H9 (cell line): ENCODE measurements at regions not wholly inside any gene's neighbourhood (a gene's known extent, or its start where the extent isn't known, plus 50 kb on each side); places are given as distances from the start of the nearest gene placed in this dataset.
"Not testable (repeated sequence)": the region's sequence is repeated elsewhere in the genome, so short reads cannot be mapped to it uniquely, and the experiment has no call there.

Source experiments
- DNase-seq: peaks from one replicate; pipeline ENCODE4 v3.0.0-alpha.2; 2017
- H2AFZ ChIP-seq: one replicate; pipeline ENCODE4 v1.6.1; 2013; ENCODE audit warnings: mild to moderate bottlenecking, low read length, control low read depth, moderate library complexity
- H2AK5ac ChIP-seq: 2 replicates; pipeline ENCODE4 v1.6.1; 2013; ENCODE audit warnings: low read length, control low read depth, mixed read lengths; ENCODE audit not compliant: insufficient read length
- H2BK120ac ChIP-seq: one replicate; pipeline ENCODE4 v1.6.1; 2013; ENCODE audit warnings: low read depth, mild to moderate bottlenecking, low read length, control low read depth, inconsistent platforms; ENCODE audit not compliant: poor library complexity, severe bottlenecking
- H2BK12ac ChIP-seq: 2 replicates; pipeline ENCODE4 v1.6.1; 2013; ENCODE audit warnings: low read length, control low read depth, mixed read lengths, low read depth; ENCODE audit not compliant: insufficient read length
- H2BK15ac ChIP-seq: 2 replicates; pipeline ENCODE4 v1.6.1; 2013; ENCODE audit warnings: low read depth, low read length, control low read depth
- H2BK20ac ChIP-seq: one replicate; pipeline ENCODE4 v1.6.1; 2013; ENCODE audit warnings: low read depth, mild to moderate bottlenecking, low read length, control low read depth, inconsistent platforms; ENCODE audit not compliant: poor library complexity, severe bottlenecking
- H2BK5ac ChIP-seq: 2 replicates; pipeline ENCODE4 v1.6.1; 2013; ENCODE audit warnings: low read length, control low read depth, mixed read lengths; ENCODE audit not compliant: insufficient read length
- H3K14ac ChIP-seq: 2 replicates; pipeline ENCODE4 v1.6.1; 2013; ENCODE audit warnings: low read length, control low read depth; ENCODE audit not compliant: insufficient read depth
- H3K18ac ChIP-seq: 2 replicates; pipeline ENCODE4 v1.6.1; 2013; ENCODE audit warnings: low read depth, mild to moderate bottlenecking, mixed read lengths, low read length, control low read depth; ENCODE audit not compliant: insufficient read length
- H3K23ac ChIP-seq: 2 replicates; pipeline ENCODE4 v1.6.1; 2013; ENCODE audit warnings: low read length, control low read depth, mixed read lengths, low read depth; ENCODE audit not compliant: insufficient read length
- H3K23me2 ChIP-seq: 2 replicates; pipeline ENCODE4 v1.6.1; 2013; ENCODE audit warnings: low read depth, mild to moderate bottlenecking, mixed read lengths, low read length, control low read depth; ENCODE audit not compliant: insufficient read length, poor library complexity, severe bottlenecking
- H3K27ac ChIP-seq: 2 replicates; pipeline ENCODE4 v1.5.1; 2013; ENCODE audit warnings: low read length, control low read depth, mixed read lengths, low read depth; ENCODE audit not compliant: insufficient read length
- H3K27me3 ChIP-seq: 2 replicates; pipeline ENCODE4 v1.6.1; 2013; ENCODE audit warnings: low read length, control low read depth, inconsistent platforms; ENCODE audit not compliant: insufficient read depth
- H3K4ac ChIP-seq: 2 replicates; pipeline ENCODE4 v1.6.1; 2013; ENCODE audit warnings: low read depth, mild to moderate bottlenecking, control low read depth, inconsistent platforms, low read length, moderate library complexity
- H3K4me1 ChIP-seq: 2 replicates; pipeline ENCODE4 v1.6.1; 2013; ENCODE audit warnings: low read length, control low read depth, inconsistent platforms; ENCODE audit not compliant: insufficient read depth
- H3K4me2 ChIP-seq: 2 replicates; pipeline ENCODE4 v1.6.1; 2013; ENCODE audit warnings: low read length, control low read depth, mixed read lengths; ENCODE audit not compliant: insufficient read length, insufficient read depth
- H3K56ac ChIP-seq: 2 replicates; pipeline ENCODE4 v1.6.1; 2013; ENCODE audit warnings: low read depth, mild to moderate bottlenecking, mixed read lengths, low read length, control low read depth; ENCODE audit not compliant: insufficient read length
- H3K79me1 ChIP-seq: 2 replicates; pipeline ENCODE4 v1.6.1; 2013; ENCODE audit warnings: low read depth, mild to moderate bottlenecking, moderate library complexity, low read length, control low read depth, inconsistent platforms; ENCODE audit not compliant: insufficient read depth, poor library complexity, severe bottlenecking
- H3K79me2 ChIP-seq: 2 replicates; pipeline ENCODE4 v1.6.1; 2013; ENCODE audit warnings: low read length, control low read depth, inconsistent platforms; ENCODE audit not compliant: insufficient read depth
- H3K9ac ChIP-seq: 2 replicates; pipeline ENCODE4 v1.6.1; 2013; ENCODE audit warnings: low read length, control low read depth, mixed read lengths; ENCODE audit not compliant: insufficient read length; ENCODE audit errors: extremely low read depth
- H3K9me3 ChIP-seq: one replicate; pipeline ENCODE4 v1.6.1; 2013; ENCODE audit warnings: low read depth, low read length, inconsistent platforms; ENCODE audit not compliant: control insufficient read depth
- H3T11ph ChIP-seq: one replicate; pipeline ENCODE4 v1.6.1; 2013; ENCODE audit warnings: mild to moderate bottlenecking, low read length, control low read depth, inconsistent platforms
- H4K20me1 ChIP-seq: one replicate; pipeline ENCODE4 v1.6.1; 2013; ENCODE audit not compliant: control insufficient read depth, insufficient read length, insufficient read depth
- H4K5ac ChIP-seq: 2 replicates; pipeline ENCODE4 v1.6.1; 2013; ENCODE audit warnings: low read depth, mild to moderate bottlenecking, mixed read lengths, low read length, control low read depth; ENCODE audit not compliant: insufficient read length
- H4K8ac ChIP-seq: replicated peaks from 2 replicates; pipeline ENCODE4 v1.6.1; 2013; ENCODE audit warnings: low read length, control low read depth, mixed read lengths, low read depth; ENCODE audit not compliant: insufficient read length
- H4K91ac ChIP-seq: 2 replicates; pipeline ENCODE4 v1.6.1; 2013; ENCODE audit warnings: low read depth, mild to moderate bottlenecking, moderate library complexity, mixed read lengths, low read length, control low read depth; ENCODE audit not compliant: insufficient read length
- H3K27ac Mint-ChIP-seq, 3 experiments: 2 replicates in 2 of 3; 3 replicates in 1 of 3; pipeline ENCODE4 v1.8.0; 2020 to 2021; ENCODE audit warnings: mixed read lengths in 3 of 3, mild to moderate bottlenecking in 1 of 3, moderate library complexity in 1 of 3
- H3K27me3 Mint-ChIP-seq: 2 replicates; pipeline ENCODE4 v1.8.0; 2021; ENCODE audit warnings: low read depth, mild to moderate bottlenecking, moderate library complexity, mixed read lengths
- H3K36me3 Mint-ChIP-seq, 3 experiments: 2 replicates in 2 of 3; 3 replicates in 1 of 3; pipeline ENCODE4 v1.8.0; 2020 to 2021; ENCODE audit warnings: low read depth in 3 of 3, mixed read lengths in 3 of 3; ENCODE audit not compliant: insufficient read depth in 1 of 3
- H3K4me1 Mint-ChIP-seq, 2 experiments: 2 replicates each; pipeline ENCODE4 v1.8.0; 2020; ENCODE audit warnings: mixed read lengths in 2 of 2
- H3K4me3 Mint-ChIP-seq, 2 experiments: 2 replicates in 1 of 2; 3 replicates in 1 of 2; pipeline ENCODE4 v1.8.0; 2020 to 2021; ENCODE audit warnings: mild to moderate bottlenecking in 2 of 2, mixed read lengths in 2 of 2, moderate library complexity in 1 of 2
- H3K9me3 Mint-ChIP-seq, 2 experiments: 2 replicates in 1 of 2; 3 replicates in 1 of 2; pipeline ENCODE4 v1.8.0; 2020; ENCODE audit warnings: mild to moderate bottlenecking in 2 of 2, mixed read lengths in 2 of 2, moderate library complexity in 1 of 2
- WGBS: extraction: QIAGEN DNeasy Blood & Tissue Kit; methylation state at CpG from one replicate; pipeline ENCODE4 v1.1.7; 2013; ENCODE audit warnings: missing lambda C conversion rate, low lambda C conversion rate, mixed read lengths; ENCODE audit not compliant: insufficient read length; ENCODE audit errors: extremely low coverage; 5-methylcytosine and 5-hydroxymethylcytosine counted together
- TF ChIP-seq, protein P1 (sequence below): fragments of 200-600 bp; sonication (generic); conservative IDR thresholded peaks from 3 replicates; pipeline ENCODE4 v1.8.0; 2021; ENCODE audit warnings: antibody characterized with exemption, mild to moderate bottlenecking

DNA sequence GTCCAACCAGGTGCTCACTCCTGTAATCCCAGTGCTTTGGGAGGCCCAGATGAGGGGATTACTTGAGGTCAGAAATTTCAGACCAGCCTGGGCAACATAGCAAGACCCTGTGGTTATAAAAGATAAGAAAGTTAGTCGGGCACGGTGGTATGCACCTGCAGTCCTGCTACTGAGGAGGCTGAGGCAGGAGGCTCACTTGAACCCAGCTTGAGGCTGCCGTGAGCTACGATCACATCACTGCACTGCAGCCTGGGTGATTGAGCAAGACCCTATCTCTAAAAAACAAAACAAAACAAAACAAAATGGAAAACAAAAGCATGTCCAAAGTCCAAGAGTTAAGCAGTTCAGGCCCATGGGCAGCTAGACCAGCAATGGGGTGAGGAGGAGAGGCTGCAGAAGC lies 143.2 kb downstream of the IRX5 start:
- Histone ChIP-seq H2BK15ac (no peak overlapping the region), H3K9ac (no peak overlapping the region), H4K20me1 (no peaks in the 10 kb centered on the region), H3K4ac (no peak overlapping the region), H3K4me2 (no peak overlapping the region), H4K5ac (no peak overlapping the region), H2BK12ac (no peak overlapping the region), H2BK20ac (no peak overlapping the region), H3K9me3 (no peaks in the 10 kb centered on the region), H3K27me3 (no peaks in the 10 kb centered on the region), H3K23ac (no peak overlapping the region), H2BK5ac (no peak overlapping the region), H3K23me2 (no peaks in the 10 kb centered on the region), H3K4me1 (no peaks in the 10 kb centered on the region), H2AFZ (no peak overlapping the region), H3K27ac (no peak overlapping the region), H3T11ph (no peak overlapping the region), H3K56ac (no peak overlapping the region), H3K14ac (no peak overlapping the region), H3K18ac (no peak overlapping the region), H4K91ac (no peak overlapping the region), H3K79me1 (no peaks in the 10 kb centered on the region), H2AK5ac (no peak overlapping the region), H2BK120ac (no peak overlapping the region), H4K8ac (no peak overlapping the region), H3K79me2 (no peaks in the 10 kb centered on the region)
- Mint-ChIP-seq H3K4me3 (no peak overlapping the region), H3K36me3 (no peaks in the 10 kb centered on the region), H3K4me1 (no peaks in the 10 kb centered on the region), H3K27ac (no peak overlapping the region), H3K9me3 (peaks cover 0 to 3% of the 10 kb centered on the region in 2 experiments; a peak in 3 of 5 replicates), H3K27me3 (peaks cover 11% of the 10 kb centered on the region)
- WGBS = no CpG with 5 or more reads among the region's 4 CpGs
- TF ChIP-seq, protein P1, sequence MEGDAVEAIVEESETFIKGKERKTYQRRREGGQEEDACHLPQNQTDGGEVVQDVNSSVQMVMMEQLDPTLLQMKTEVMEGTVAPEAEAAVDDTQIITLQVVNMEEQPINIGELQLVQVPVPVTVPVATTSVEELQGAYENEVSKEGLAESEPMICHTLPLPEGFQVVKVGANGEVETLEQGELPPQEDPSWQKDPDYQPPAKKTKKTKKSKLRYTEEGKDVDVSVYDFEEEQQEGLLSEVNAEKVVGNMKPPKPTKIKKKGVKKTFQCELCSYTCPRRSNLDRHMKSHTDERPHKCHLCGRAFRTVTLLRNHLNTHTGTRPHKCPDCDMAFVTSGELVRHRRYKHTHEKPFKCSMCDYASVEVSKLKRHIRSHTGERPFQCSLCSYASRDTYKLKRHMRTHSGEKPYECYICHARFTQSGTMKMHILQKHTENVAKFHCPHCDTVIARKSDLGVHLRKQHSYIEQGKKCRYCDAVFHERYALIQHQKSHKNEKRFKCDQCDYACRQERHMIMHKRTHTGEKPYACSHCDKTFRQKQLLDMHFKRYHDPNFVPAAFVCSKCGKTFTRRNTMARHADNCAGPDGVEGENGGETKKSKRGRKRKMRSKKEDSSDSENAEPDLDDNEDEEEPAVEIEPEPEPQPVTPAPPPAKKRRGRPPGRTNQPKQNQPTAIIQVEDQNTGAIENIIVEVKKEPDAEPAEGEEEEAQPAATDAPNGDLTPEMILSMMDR = no peak
- DNase-seq = no peak

DNA sequence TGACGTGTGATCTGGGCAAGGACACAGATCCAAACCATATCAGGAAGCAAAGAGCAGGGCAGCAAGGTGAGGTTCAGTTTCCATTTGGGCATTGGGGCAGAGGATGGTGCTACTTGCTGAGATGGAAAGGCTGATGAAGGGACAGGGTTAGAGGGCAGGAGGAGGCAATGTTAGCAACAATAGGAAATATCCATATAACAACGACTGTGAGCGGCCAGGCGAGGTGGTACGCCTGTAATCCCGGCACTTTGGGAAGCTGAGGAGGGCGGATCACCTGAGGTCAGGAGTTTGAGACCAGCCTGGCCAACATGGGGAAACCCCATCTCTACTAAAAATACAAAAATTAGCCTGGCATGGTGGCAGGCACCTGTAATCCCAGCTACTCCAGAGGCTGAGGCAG lies 144.5 kb downstream of the IRX5 start:
- not testable (repeated sequence) for H3K18ac ChIP-seq, H3K79me2 ChIP-seq, H3K56ac ChIP-seq, H3K4me3 Mint-ChIP-seq, H2AFZ ChIP-seq, H4K91ac ChIP-seq, H3K4me1 Mint-ChIP-seq, H2BK15ac ChIP-seq, H3K14ac ChIP-seq, H3K9me3 ChIP-seq, H2BK12ac ChIP-seq, DNase-seq, H3K9me3 Mint-ChIP-seq, H3K9ac ChIP-seq, H2BK20ac ChIP-seq, H3K36me3 Mint-ChIP-seq, H4K20me1 ChIP-seq, H4K8ac ChIP-seq, H3K27me3 ChIP-seq, H3K23ac ChIP-seq, H3K27ac ChIP-seq, H2BK120ac ChIP-seq, H3K23me2 ChIP-seq, H3K4ac ChIP-seq, H3K27ac Mint-ChIP-seq, H3K4me2 ChIP-seq, H3K79me1 ChIP-seq, H2AK5ac ChIP-seq, H4K5ac ChIP-seq, H3T11ph ChIP-seq, H2BK5ac ChIP-seq, H3K4me1 ChIP-seq
- WGBS = no CpG with 5 or more reads among the region's 7 CpGs
- H3K27me3 Mint-ChIP-seq = peaks cover 13% of the 10 kb centered on the region
